ENCODE measurements at regions not wholly inside any gene's neighbourhood (a gene's known extent, or its start where the extent isn't known, plus 50 kb on each side); places are given as distances from the start of the nearest gene placed in this dataset.
A peak's percentile ranks its signal among the peaks of the same experiment; 100 is the strongest.

GRCh38 chrX:13223868-13224567 lies 95.8 kb downstream of the ATXN3L start:
- Histone ChIP-seq H3K4me2 (ENCODE audit: insufficient read depth, low read length) (no peak overlapping the region), H3K4me3 (ENCODE audit: insufficient read depth, low read length) (no peak overlapping the region), H3K27ac (ENCODE audit: low read depth, low read length) (peak overlapping the region; percentile 43), H3K9me3 (ENCODE audit: low read depth, low read length) (no peaks in the 10 kb centered on the region), H3K27me3 (ENCODE audit: insufficient read depth, low read length) (no peaks in the 10 kb centered on the region), H3K4me1 (ENCODE audit: insufficient read depth, low read length) (peaks cover 9% of the 10 kb centered on the region), H4K20me1 (ENCODE audit: insufficient read depth, low read length) (no peaks in the 10 kb centered on the region), H2AFZ (ENCODE audit: low read length) (no peak overlapping the region), H3K79me2 (ENCODE audit: insufficient read depth, low read length) (no peaks in the 10 kb centered on the region), H3K36me3 (ENCODE audit: insufficient read depth, low read length) (no peaks in the 10 kb centered on the region)
- DNase-seq (ENCODE audit: insufficient read length, low spot score, missing footprints): peak; percentile 51
- no peak for TF ChIP-seq CTCF (IDR thresholded peaks at IDR 0.05; ENCODE audit: extremely low read depth, low read depth, low read length)

GRCh38 chrX:13220916-13221315 lies 98.9 kb downstream of the ATXN3L start:
- no peak for TF ChIP-seq CTCF (IDR thresholded peaks at IDR 0.05; ENCODE audit: extremely low read depth, low read depth, low read length)
- Histone ChIP-seq H3K27ac (ENCODE audit: low read depth, low read length) (peak overlapping the region; percentile 47), H3K4me2 (ENCODE audit: insufficient read depth, low read length) (peak overlapping the region; percentile 4)

GRCh38 chrX:13219991-13220764 lies 99.7 kb downstream of the ATXN3L start:
- Histone ChIP-seq H3K36me3 (ENCODE audit: insufficient read depth, low read length) (no peaks in the 10 kb centered on the region), H3K9me3 (ENCODE audit: low read depth, low read length) (no peaks in the 10 kb centered on the region), H3K27ac (ENCODE audit: low read depth, low read length) (peak overlapping the region; percentile 47), H3K79me2 (ENCODE audit: insufficient read depth, low read length) (no peaks in the 10 kb centered on the region), H4K20me1 (ENCODE audit: insufficient read depth, low read length) (no peaks in the 10 kb centered on the region), H2AFZ (ENCODE audit: low read length) (no peak overlapping the region), H3K4me2 (ENCODE audit: insufficient read depth, low read length) (no peak overlapping the region), H3K27me3 (ENCODE audit: insufficient read depth, low read length) (no peaks in the 10 kb centered on the region), H3K4me1 (ENCODE audit: insufficient read depth, low read length) (peaks cover 17% of the 10 kb centered on the region), H3K4me3 (ENCODE audit: insufficient read depth, low read length) (no peak overlapping the region)
- peak; percentile 63 for DNase-seq (ENCODE audit: insufficient read length, low spot score, missing footprints)
- TF ChIP-seq CTCF (IDR thresholded peaks at IDR 0.05; ENCODE audit: extremely low read depth, low read depth, low read length): no peak

More at GRCh38 chrX:13220916-13221315, 98.9 kb downstream of the ATXN3L start:
- no peaks in the 10 kb centered on the region for H4K20me1 ChIP-seq (ENCODE audit: insufficient read depth, low read length)
- no peaks in the 10 kb centered on the region for H3K36me3 ChIP-seq (ENCODE audit: insufficient read depth, low read length)
- no peaks in the 10 kb centered on the region for H3K79me2 ChIP-seq (ENCODE audit: insufficient read depth, low read length)
- no peak overlapping the region for H3K4me3 ChIP-seq (ENCODE audit: insufficient read depth, low read length)
- no peaks in the 10 kb centered on the region for H3K27me3 ChIP-seq (ENCODE audit: insufficient read depth, low read length)
- no peak overlapping the region for H2AFZ ChIP-seq (ENCODE audit: low read length)
- H3K4me1 ChIP-seq (ENCODE audit: insufficient read depth, low read length): peaks cover 16% of the 10 kb centered on the region
- no peak for DNase-seq (ENCODE audit: insufficient read length, low spot score, missing footprints)
- H3K9me3 ChIP-seq (ENCODE audit: low read depth, low read length): no peaks in the 10 kb centered on the region

- no peaks in the 10 kb centered on the region for H4K20me1 ChIP-seq (ENCODE audit: insufficient read depth, low read length)
- no peak overlapping the region for H3K27ac ChIP-seq (ENCODE audit: low read depth, low read length)
- H3K27me3 ChIP-seq (ENCODE audit: insufficient read depth, low read length): no peaks in the 10 kb centered on the region
- H3K36me3 ChIP-seq (ENCODE audit: insufficient read depth, low read length): no peaks in the 10 kb centered on the region
- H3K4me1 ChIP-seq (ENCODE audit: insufficient read depth, low read length): peaks cover 17% of the 10 kb centered on the region
- no peak overlapping the region for H3K4me3 ChIP-seq (ENCODE audit: insufficient read depth, low read length)
- TF ChIP-seq CTCF (IDR thresholded peaks at IDR 0.05; ENCODE audit: extremely low read depth, low read depth, low read length): no peak
- H2AFZ ChIP-seq (ENCODE audit: low read length): no peak overlapping the region
- no peaks in the 10 kb centered on the region for H3K9me3 ChIP-seq (ENCODE audit: low read depth, low read length)
- H3K79me2 ChIP-seq (ENCODE audit: insufficient read depth, low read length): no peaks in the 10 kb centered on the region
- DNase-seq (ENCODE audit: insufficient read length, low spot score, missing footprints): no peak
- H3K4me2 ChIP-seq (ENCODE audit: insufficient read depth, low read length): no peak overlapping the region
Measured at GRCh38 chrX:13218758-13219157, 101.1 kb downstream of the ATXN3L start.
